H9 (cell line): ENCODE measurements at regions not wholly inside any gene's neighbourhood (a gene's known extent, or its start where the extent isn't known, plus 50 kb on each side); places are given as distances from the start of the nearest gene placed in this dataset.

ENCODE experiments used
- DNase-seq: peaks from one replicate; pipeline ENCODE4 v3.0.0-alpha.2; 2017
- H2AFZ ChIP-seq: one replicate; pipeline ENCODE4 v1.6.1; 2013; ENCODE audit warnings: mild to moderate bottlenecking, low read length, control low read depth, moderate library complexity
- H2AK5ac ChIP-seq: 2 replicates; pipeline ENCODE4 v1.6.1; 2013; ENCODE audit warnings: low read length, control low read depth, mixed read lengths; ENCODE audit not compliant: insufficient read length
- H2BK120ac ChIP-seq: one replicate; pipeline ENCODE4 v1.6.1; 2013; ENCODE audit warnings: low read depth, mild to moderate bottlenecking, low read length, control low read depth, inconsistent platforms; ENCODE audit not compliant: poor library complexity, severe bottlenecking
- H2BK12ac ChIP-seq: 2 replicates; pipeline ENCODE4 v1.6.1; 2013; ENCODE audit warnings: low read length, control low read depth, mixed read lengths, low read depth; ENCODE audit not compliant: insufficient read length
- H2BK15ac ChIP-seq: 2 replicates; pipeline ENCODE4 v1.6.1; 2013; ENCODE audit warnings: low read depth, low read length, control low read depth
- H2BK20ac ChIP-seq: one replicate; pipeline ENCODE4 v1.6.1; 2013; ENCODE audit warnings: low read depth, mild to moderate bottlenecking, low read length, control low read depth, inconsistent platforms; ENCODE audit not compliant: poor library complexity, severe bottlenecking
- H2BK5ac ChIP-seq: 2 replicates; pipeline ENCODE4 v1.6.1; 2013; ENCODE audit warnings: low read length, control low read depth, mixed read lengths; ENCODE audit not compliant: insufficient read length
- H3K14ac ChIP-seq: 2 replicates; pipeline ENCODE4 v1.6.1; 2013; ENCODE audit warnings: low read length, control low read depth; ENCODE audit not compliant: insufficient read depth
- H3K18ac ChIP-seq: 2 replicates; pipeline ENCODE4 v1.6.1; 2013; ENCODE audit warnings: low read depth, mild to moderate bottlenecking, mixed read lengths, low read length, control low read depth; ENCODE audit not compliant: insufficient read length
- H3K23ac ChIP-seq: 2 replicates; pipeline ENCODE4 v1.6.1; 2013; ENCODE audit warnings: low read length, control low read depth, mixed read lengths, low read depth; ENCODE audit not compliant: insufficient read length
- H3K23me2 ChIP-seq: 2 replicates; pipeline ENCODE4 v1.6.1; 2013; ENCODE audit warnings: low read depth, mild to moderate bottlenecking, mixed read lengths, low read length, control low read depth; ENCODE audit not compliant: insufficient read length, poor library complexity, severe bottlenecking
- H3K27ac ChIP-seq: 2 replicates; pipeline ENCODE4 v1.5.1; 2013; ENCODE audit warnings: low read length, control low read depth, mixed read lengths, low read depth; ENCODE audit not compliant: insufficient read length
- H3K27me3 ChIP-seq: 2 replicates; pipeline ENCODE4 v1.6.1; 2013; ENCODE audit warnings: low read length, control low read depth, inconsistent platforms; ENCODE audit not compliant: insufficient read depth
- H3K4ac ChIP-seq: 2 replicates; pipeline ENCODE4 v1.6.1; 2013; ENCODE audit warnings: low read depth, mild to moderate bottlenecking, control low read depth, inconsistent platforms, low read length, moderate library complexity
- H3K4me1 ChIP-seq: 2 replicates; pipeline ENCODE4 v1.6.1; 2013; ENCODE audit warnings: low read length, control low read depth, inconsistent platforms; ENCODE audit not compliant: insufficient read depth
- H3K4me2 ChIP-seq: 2 replicates; pipeline ENCODE4 v1.6.1; 2013; ENCODE audit warnings: low read length, control low read depth, mixed read lengths; ENCODE audit not compliant: insufficient read length, insufficient read depth
- H3K56ac ChIP-seq: 2 replicates; pipeline ENCODE4 v1.6.1; 2013; ENCODE audit warnings: low read depth, mild to moderate bottlenecking, mixed read lengths, low read length, control low read depth; ENCODE audit not compliant: insufficient read length
- H3K79me1 ChIP-seq: 2 replicates; pipeline ENCODE4 v1.6.1; 2013; ENCODE audit warnings: low read depth, mild to moderate bottlenecking, moderate library complexity, low read length, control low read depth, inconsistent platforms; ENCODE audit not compliant: insufficient read depth, poor library complexity, severe bottlenecking
- H3K79me2 ChIP-seq: 2 replicates; pipeline ENCODE4 v1.6.1; 2013; ENCODE audit warnings: low read length, control low read depth, inconsistent platforms; ENCODE audit not compliant: insufficient read depth
- H3K9ac ChIP-seq: 2 replicates; pipeline ENCODE4 v1.6.1; 2013; ENCODE audit warnings: low read length, control low read depth, mixed read lengths; ENCODE audit not compliant: insufficient read length; ENCODE audit errors: extremely low read depth
- H3K9me3 ChIP-seq: one replicate; pipeline ENCODE4 v1.6.1; 2013; ENCODE audit warnings: low read depth, low read length, inconsistent platforms; ENCODE audit not compliant: control insufficient read depth
- H3T11ph ChIP-seq: one replicate; pipeline ENCODE4 v1.6.1; 2013; ENCODE audit warnings: mild to moderate bottlenecking, low read length, control low read depth, inconsistent platforms
- H4K20me1 ChIP-seq: one replicate; pipeline ENCODE4 v1.6.1; 2013; ENCODE audit not compliant: control insufficient read depth, insufficient read length, insufficient read depth
- H4K5ac ChIP-seq: 2 replicates; pipeline ENCODE4 v1.6.1; 2013; ENCODE audit warnings: low read depth, mild to moderate bottlenecking, mixed read lengths, low read length, control low read depth; ENCODE audit not compliant: insufficient read length
- H4K8ac ChIP-seq: replicated peaks from 2 replicates; pipeline ENCODE4 v1.6.1; 2013; ENCODE audit warnings: low read length, control low read depth, mixed read lengths, low read depth; ENCODE audit not compliant: insufficient read length
- H4K91ac ChIP-seq: 2 replicates; pipeline ENCODE4 v1.6.1; 2013; ENCODE audit warnings: low read depth, mild to moderate bottlenecking, moderate library complexity, mixed read lengths, low read length, control low read depth; ENCODE audit not compliant: insufficient read length
- H3K27ac Mint-ChIP-seq, 3 experiments: 2 replicates in 2 of 3; 3 replicates in 1 of 3; pipeline ENCODE4 v1.8.0; 2020 to 2021; ENCODE audit warnings: mixed read lengths in 3 of 3, mild to moderate bottlenecking in 1 of 3, moderate library complexity in 1 of 3
- H3K27me3 Mint-ChIP-seq: 2 replicates; pipeline ENCODE4 v1.8.0; 2021; ENCODE audit warnings: low read depth, mild to moderate bottlenecking, moderate library complexity, mixed read lengths
- H3K36me3 Mint-ChIP-seq, 3 experiments: 2 replicates in 2 of 3; 3 replicates in 1 of 3; pipeline ENCODE4 v1.8.0; 2020 to 2021; ENCODE audit warnings: low read depth in 3 of 3, mixed read lengths in 3 of 3; ENCODE audit not compliant: insufficient read depth in 1 of 3
- H3K4me1 Mint-ChIP-seq, 2 experiments: 2 replicates each; pipeline ENCODE4 v1.8.0; 2020; ENCODE audit warnings: mixed read lengths in 2 of 2
- H3K4me3 Mint-ChIP-seq, 2 experiments: 2 replicates in 1 of 2; 3 replicates in 1 of 2; pipeline ENCODE4 v1.8.0; 2020 to 2021; ENCODE audit warnings: mild to moderate bottlenecking in 2 of 2, mixed read lengths in 2 of 2, moderate library complexity in 1 of 2
- H3K9me3 Mint-ChIP-seq, 2 experiments: 2 replicates in 1 of 2; 3 replicates in 1 of 2; pipeline ENCODE4 v1.8.0; 2020; ENCODE audit warnings: mild to moderate bottlenecking in 2 of 2, mixed read lengths in 2 of 2, moderate library complexity in 1 of 2
- CTCF ChIP-seq: fragments of 200-600 bp; sonication (generic); conservative IDR thresholded peaks from 3 replicates; pipeline ENCODE4 v1.8.0; 2021; ENCODE audit warnings: antibody characterized with exemption, mild to moderate bottlenecking
- WGBS: extraction: QIAGEN DNeasy Blood & Tissue Kit; methylation state at CpG from one replicate; pipeline ENCODE4 v1.1.7; 2013; ENCODE audit warnings: missing lambda C conversion rate, low lambda C conversion rate, mixed read lengths; ENCODE audit not compliant: insufficient read length; ENCODE audit errors: extremely low coverage; 5-methylcytosine and 5-hydroxymethylcytosine counted together

DNA sequence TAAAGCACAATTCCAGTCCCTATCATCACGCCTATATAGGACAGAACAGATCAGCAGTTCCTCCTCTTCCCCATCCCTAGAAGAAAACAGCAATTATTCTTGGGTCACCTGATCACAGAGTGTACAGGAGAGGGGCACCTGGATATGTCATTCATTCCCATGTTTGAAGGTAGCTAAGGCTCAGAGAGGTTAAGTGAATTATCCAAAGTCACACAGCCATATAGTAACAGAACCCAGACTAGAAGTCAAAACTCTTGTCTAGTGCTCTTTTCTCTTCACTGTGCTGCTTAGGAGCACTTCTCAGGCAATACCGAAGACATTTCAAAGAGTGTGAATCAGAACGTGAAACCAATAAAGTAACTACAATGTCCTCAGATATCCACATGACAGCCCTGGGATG, 93.0 kb upstream of the ATL2 start:
- Histone ChIP-seq H2BK20ac (no peak overlapping the region), H3T11ph (no peak overlapping the region), H3K79me1 (no peaks in the 10 kb centered on the region), H4K20me1 (no peaks in the 10 kb centered on the region), H4K5ac (no peak overlapping the region), H2BK15ac (no peak overlapping the region), H2AK5ac (no peak overlapping the region), H2AFZ (no peak overlapping the region), H2BK12ac (no peak overlapping the region), H2BK5ac (no peak overlapping the region), H3K23ac (no peak overlapping the region), H4K8ac (no peak overlapping the region), H3K4ac (no peak overlapping the region), H3K4me2 (no peak overlapping the region), H3K27me3 (no peaks in the 10 kb centered on the region), H3K14ac (no peak overlapping the region), H4K91ac (no peak overlapping the region), H2BK120ac (no peak overlapping the region), H3K23me2 (no peaks in the 10 kb centered on the region), H3K9ac (no peak overlapping the region), H3K27ac (no peak overlapping the region), H3K56ac (no peak overlapping the region), H3K18ac (no peak overlapping the region), H3K9me3 (no peaks in the 10 kb centered on the region), H3K79me2 (no peaks in the 10 kb centered on the region), H3K4me1 (no peaks in the 10 kb centered on the region)
- peaks cover 4% of the 10 kb centered on the region for H3K27me3 Mint-ChIP-seq
- peaks cover 3 to 7% of the 10 kb centered on the region in 2 experiments for H3K4me1 Mint-ChIP-seq
- WGBS: no CpG with 5 or more reads among the region's 3 CpGs
- no peak overlapping the region for H3K4me3 Mint-ChIP-seq
- no peak for TF ChIP-seq CTCF
- H3K36me3 Mint-ChIP-seq: no peaks in the 10 kb centered on the region
- H3K9me3 Mint-ChIP-seq: no peaks in the 10 kb centered on the region
- no peak overlapping the region for H3K27ac Mint-ChIP-seq
- DNase-seq: no peak
